ENCODE measurements at regions not wholly inside any gene's neighbourhood (a gene's known extent, or its start where the extent isn't known, plus 50 kb on each side); places are given as distances from the start of the nearest gene placed in this dataset.

DNA sequence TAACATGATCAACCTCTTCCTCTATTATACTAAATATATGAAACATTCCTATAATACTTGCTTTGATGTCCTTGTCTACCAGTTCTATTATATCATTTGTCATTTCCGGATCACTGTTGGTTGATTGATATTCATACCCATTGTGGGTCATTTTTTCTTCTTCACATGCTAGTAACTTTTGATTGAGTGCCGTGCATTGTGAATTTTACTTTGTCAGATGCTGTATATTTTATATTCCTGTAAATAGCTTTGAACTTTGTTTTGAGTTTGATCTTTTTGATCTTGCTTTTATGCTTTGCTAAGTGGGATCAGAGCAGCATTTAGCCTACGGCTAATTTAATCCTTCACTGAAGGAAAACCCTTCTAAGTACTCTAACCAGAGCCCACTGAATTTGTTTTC lies 168.9 kb upstream of the RAB6C start:
- H3K27ac Mint-ChIP-seq (ENCODE audit: unreplicated experiment) = no peak overlapping the region
- no peak for TF ChIP-seq CTCF (IDR thresholded peaks at IDR 0.05; ENCODE audit: partially characterized antibody, unreplicated experiment)
- peaks cover 30% of the 10 kb centered on the region for H3K4me1 Mint-ChIP-seq (ENCODE audit: low read depth, unreplicated experiment)
- H3K36me3 Mint-ChIP-seq (ENCODE audit: unreplicated experiment) = peaks cover 6% of the 10 kb centered on the region
- no peak for DNase-seq
- H3K9me3 Mint-ChIP-seq (ENCODE audit: unreplicated experiment) = peaks cover 6% of the 10 kb centered on the region
- H3K27me3 Mint-ChIP-seq (ENCODE audit: unreplicated experiment) = peaks cover 6% of the 10 kb centered on the region
- no peak overlapping the region for H3K4me3 Mint-ChIP-seq (ENCODE audit: unreplicated experiment)

- no peak for TF ChIP-seq CTCF (IDR thresholded peaks at IDR 0.05; ENCODE audit: partially characterized antibody, unreplicated experiment)
- Mint-ChIP-seq H3K27me3 (ENCODE audit: unreplicated experiment) (peaks cover 1% of the 10 kb centered on the region), H3K4me3 (ENCODE audit: unreplicated experiment) (no peak overlapping the region), H3K27ac (ENCODE audit: unreplicated experiment) (no peak overlapping the region), H3K36me3 (ENCODE audit: unreplicated experiment) (peaks cover 12% of the 10 kb centered on the region), H3K4me1 (ENCODE audit: low read depth, unreplicated experiment) (peaks cover 20% of the 10 kb centered on the region), H3K9me3 (ENCODE audit: unreplicated experiment) (peaks cover 7% of the 10 kb centered on the region)
- DNase-seq = no peak
Measured at GRCh38 chr2:129812071-129812470, 167.4 kb upstream of the RAB6C start.

DNA sequence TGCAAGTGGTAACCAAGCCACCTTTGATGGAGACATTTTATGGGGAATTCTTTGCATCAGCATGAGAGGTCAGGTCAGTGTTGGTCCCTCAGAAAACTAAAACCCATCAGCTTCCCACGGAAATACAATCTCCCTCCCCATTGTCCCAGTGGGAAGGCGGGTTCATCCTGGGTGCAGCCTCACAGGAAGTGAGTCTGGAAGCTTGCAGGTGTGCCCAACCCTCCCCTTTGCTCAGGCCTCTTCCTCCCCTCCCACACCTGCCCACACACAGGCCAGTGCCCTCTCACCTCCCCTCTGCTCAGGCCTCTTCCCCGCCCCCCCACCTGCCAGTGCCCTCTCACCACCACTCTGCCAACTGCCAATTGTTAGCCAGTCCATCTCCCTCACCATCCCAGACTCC lies 166.8 kb upstream of the RAB6C start:
- peaks cover 15% of the 10 kb centered on the region for H3K4me1 Mint-ChIP-seq (ENCODE audit: low read depth, unreplicated experiment)
- peaks cover 12% of the 10 kb centered on the region for H3K36me3 Mint-ChIP-seq (ENCODE audit: unreplicated experiment)
- no peak for DNase-seq
- no peak for TF ChIP-seq CTCF (IDR thresholded peaks at IDR 0.05; ENCODE audit: partially characterized antibody, unreplicated experiment)
- peaks cover 7% of the 10 kb centered on the region for H3K9me3 Mint-ChIP-seq (ENCODE audit: unreplicated experiment)
- H3K27ac Mint-ChIP-seq (ENCODE audit: unreplicated experiment) = no peak overlapping the region
- H3K27me3 Mint-ChIP-seq (ENCODE audit: unreplicated experiment) = peaks cover 1% of the 10 kb centered on the region
- H3K4me3 Mint-ChIP-seq (ENCODE audit: unreplicated experiment) = no peak overlapping the region

- Mint-ChIP-seq H3K4me3 (ENCODE audit: unreplicated experiment) (no peak overlapping the region), H3K9me3 (ENCODE audit: unreplicated experiment) (peaks cover 8% of the 10 kb centered on the region), H3K27ac (ENCODE audit: unreplicated experiment) (no peak overlapping the region), H3K36me3 (ENCODE audit: unreplicated experiment) (peaks cover 12% of the 10 kb centered on the region), H3K27me3 (ENCODE audit: unreplicated experiment) (peaks cover 1% of the 10 kb centered on the region), H3K4me1 (ENCODE audit: low read depth, unreplicated experiment) (peaks cover 10% of the 10 kb centered on the region)
- no peak for DNase-seq
- TF ChIP-seq CTCF (IDR thresholded peaks at IDR 0.05; ENCODE audit: partially characterized antibody, unreplicated experiment) = no peak
Measured at GRCh38 chr2:129813404-129813803, 166.1 kb upstream of the RAB6C start.

DNA sequence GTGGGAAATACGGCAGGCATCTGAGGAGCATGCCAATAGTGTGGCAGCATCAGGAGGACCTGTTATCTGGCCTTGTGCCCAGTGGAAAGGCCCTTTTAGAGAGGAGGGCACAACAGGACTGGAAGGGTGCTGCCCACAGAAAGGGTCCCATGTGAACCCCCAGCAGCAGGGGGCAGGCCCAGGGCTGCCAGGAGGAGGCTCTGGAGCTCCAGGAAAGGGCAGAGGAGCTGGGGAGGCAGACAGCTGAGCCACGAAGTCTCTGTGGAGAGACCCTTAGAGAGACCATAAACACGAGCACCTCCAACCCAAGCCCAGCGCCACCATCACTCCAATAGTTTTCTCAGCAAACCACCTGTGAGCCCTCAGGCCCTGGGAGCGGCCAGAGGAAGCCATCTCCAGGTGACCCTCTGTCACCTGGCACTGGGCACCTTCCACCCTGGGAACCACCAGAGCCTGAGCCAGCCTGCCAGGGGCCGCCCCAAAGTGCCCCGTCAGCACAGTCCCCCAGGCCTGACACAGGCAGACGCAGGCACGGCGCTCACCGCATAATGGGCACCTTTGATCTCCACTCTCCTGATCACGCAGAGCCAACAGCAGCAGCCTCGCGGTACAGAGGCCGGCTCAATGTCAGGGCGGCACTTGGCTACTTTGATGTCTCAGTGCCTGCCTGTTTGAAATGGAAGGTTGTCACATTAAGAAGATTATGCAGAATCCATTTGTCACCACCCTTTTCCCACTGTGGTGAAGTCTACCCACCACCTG lies 162.5 kb upstream of the RAB6C start:
- no peak overlapping the region for H3K4me3 Mint-ChIP-seq (ENCODE audit: unreplicated experiment)
- H3K36me3 Mint-ChIP-seq (ENCODE audit: unreplicated experiment) = peaks cover 7% of the 10 kb centered on the region
- no peak for DNase-seq
- H3K27ac Mint-ChIP-seq (ENCODE audit: unreplicated experiment) = no peak overlapping the region
- H3K27me3 Mint-ChIP-seq (ENCODE audit: unreplicated experiment) = peaks cover 3% of the 10 kb centered on the region
- H3K4me1 Mint-ChIP-seq (ENCODE audit: low read depth, unreplicated experiment) = peaks cover 4% of the 10 kb centered on the region
- peaks cover 11% of the 10 kb centered on the region for H3K9me3 Mint-ChIP-seq (ENCODE audit: unreplicated experiment)
- no peak for TF ChIP-seq CTCF (IDR thresholded peaks at IDR 0.05; ENCODE audit: partially characterized antibody, unreplicated experiment)

Measured in glutamatergic neuron (in vitro differentiated cells).